Gastroesophageal sphincter (tissue), 4 donors: ENCODE measurements at regions not wholly inside any gene's neighbourhood (a gene's known extent, or its start where the extent isn't known, plus 50 kb on each side); places are given as distances from the start of the nearest gene placed in this dataset.

Experiments
- ATAC-seq: fragments of 150-250 bp; one replicate; pipeline ENCODE4 v1.9.1; 2016; ENCODE audit warnings: mild to moderate bottlenecking, moderate library complexity
- H3K27ac ChIP-seq, 4 donors: fragments of 200-600 bp; sonication (generic) in 3 of 4; 1 replicate in 3 of 4; 2 replicates in 1 of 4; pipeline ENCODE4 v1.5.1; 2016 to 2019
- H3K27me3 ChIP-seq: fragments of 200-600 bp; sonication (generic); one replicate; pipeline ENCODE4 v1.5.1; 2019
- H3K36me3 ChIP-seq, 2 donors: fragments of 200-600 bp; sonication (generic); one replicate each; pipeline ENCODE4 v1.5.1; 2019; ENCODE audit warnings: control low read depth in 1 of 2
- H3K4me1 ChIP-seq, 3 donors: fragments of 200-600 bp; sonication (generic); 1 replicate in 2 of 3; 2 replicates in 1 of 3; pipeline ENCODE4 v1.5.1; 2016 to 2019; ENCODE audit warnings: control low read depth in 2 of 3
- H3K4me3 ChIP-seq, 2 donors: fragments of 200-600 bp; sonication (generic); one replicate each; pipeline ENCODE4 v1.5.1; 2019; ENCODE audit warnings: mild to moderate bottlenecking in 1 of 2, moderate library complexity in 1 of 2
- H3K9me3 ChIP-seq, 3 donors: fragments of 200-600 bp; sonication (generic); one replicate each; pipeline ENCODE4 v1.5.1; 2017 to 2019; ENCODE audit warnings: control low read depth in 2 of 3
- CTCF ChIP-seq, 4 experiments: fragments of 200-600 bp in 2 of 4; fragments of 450-650 bp in 2 of 4; sonication (generic) in 1 of 4; IDR thresholded peaks; one replicate each; pipeline ENCODE4 v1.5.1; 2017 to 2019; ENCODE audit warnings: antibody characterized with exemption in 4 of 4, mild to moderate bottlenecking in 2 of 4, moderate library complexity in 2 of 4
- EP300 ChIP-seq: sonication (generic); formaldehyde crosslinking; IDR thresholded peaks from one replicate; pipeline ENCODE4 v1.6.1; 2017; ENCODE audit warnings: antibody characterized with exemption, mild to moderate bottlenecking
- POLR2A ChIP-seq, 2 donors: fragments of 450-650 bp; IDR thresholded peaks; one replicate each; pipeline ENCODE4 v1.6.1; 2017; ENCODE audit warnings: antibody characterized with exemption in 2 of 2, mild to moderate bottlenecking in 2 of 2, moderate library complexity in 1 of 2
- POLR2AphosphoS5 ChIP-seq: sonication (generic); formaldehyde crosslinking; IDR thresholded peaks from one replicate; pipeline ENCODE4 v1.6.1; 2017; ENCODE audit warnings: antibody characterized with exemption
- WGBS, 2 donors: methylation state at CpG; one replicate each; pipeline ENCODE4 v1.1.5; 2018; ENCODE audit warnings: low coverage in 1 of 2; 5-methylcytosine and 5-hydroxymethylcytosine counted together

GRCh38 chr4:138647433-138647832 is 368.1 kb upstream of the NOCT start:
- no peaks in the 10 kb centered on the region for H3K9me3 ChIP-seq
- no peak overlapping the region for H3K4me3 ChIP-seq
- H3K27ac ChIP-seq = no peak overlapping the region
- no peak for TF ChIP-seq CTCF (IDR thresholded peaks at IDR 0.05)
- no peak for TF ChIP-seq EP300
- TF ChIP-seq POLR2A (IDR thresholded peaks at IDR 0.05) = no peak
- no peak for TF ChIP-seq POLR2AphosphoS5
- ATAC-seq = no peak
- no peaks in the 10 kb centered on the region for H3K4me1 ChIP-seq
- H3K36me3 ChIP-seq = no peaks in the 10 kb centered on the region
- no peaks in the 10 kb centered on the region for H3K27me3 ChIP-seq
- WGBS, 2 donors = 80 to 100% methylated on average over 1 of the region's 2 CpGs

- H3K27ac ChIP-seq = no peak overlapping the region
- no peaks in the 10 kb centered on the region for H3K4me1 ChIP-seq
- H3K4me3 ChIP-seq = no peak overlapping the region
- no peak for ATAC-seq
- H3K36me3 ChIP-seq = no peaks in the 10 kb centered on the region
- H3K9me3 ChIP-seq = no peaks in the 10 kb centered on the region
- 76 to 98% methylated on average over 4 of the region's 4 CpGs for WGBS, 2 donors
- TF ChIP-seq EP300 (no peak), POLR2AphosphoS5 (no peak), POLR2A (IDR thresholded peaks at IDR 0.05) (no peak), CTCF (IDR thresholded peaks at IDR 0.05) (no peak)
- no peaks in the 10 kb centered on the region for H3K27me3 ChIP-seq
Measured at GRCh38 chr4:138646383-138646782, 369.2 kb upstream of the NOCT start.

GRCh38 chr4:138645289-138645688 is 370.3 kb upstream of the NOCT start:
- no peak overlapping the region for H3K4me3 ChIP-seq
- no peaks in the 10 kb centered on the region for H3K36me3 ChIP-seq
- WGBS, 2 donors = 41 to 83% methylated on average over 2 of the region's 4 CpGs
- no peak for ATAC-seq
- no peaks in the 10 kb centered on the region for H3K4me1 ChIP-seq
- no peaks in the 10 kb centered on the region for H3K27me3 ChIP-seq
- no peak overlapping the region for H3K27ac ChIP-seq
- TF ChIP-seq POLR2AphosphoS5 = no peak
- no peaks in the 10 kb centered on the region for H3K9me3 ChIP-seq

DNA sequence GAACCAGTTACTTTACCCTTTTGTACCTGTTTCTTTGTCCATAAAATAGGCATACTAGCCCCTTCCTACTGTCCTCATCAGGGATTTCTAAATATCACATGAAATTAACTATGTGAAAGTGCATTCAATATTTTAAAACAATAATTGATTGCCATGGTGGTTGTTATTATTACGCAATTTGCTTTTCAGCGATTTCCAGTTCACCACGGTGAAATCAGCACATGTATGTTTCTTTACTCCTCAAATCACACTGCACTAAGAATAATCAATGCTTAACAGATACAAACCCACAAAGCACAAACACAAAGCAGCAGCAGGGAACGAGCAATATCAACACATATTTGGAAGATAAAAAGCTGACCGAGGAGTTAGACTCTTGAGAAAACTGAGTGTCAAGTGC is 371.3 kb upstream of the NOCT start:
- H3K27ac ChIP-seq = no peak overlapping the region
- no peak for ATAC-seq
- H3K4me1 ChIP-seq = no peaks in the 10 kb centered on the region
- TF ChIP-seq CTCF (IDR thresholded peaks at IDR 0.05) (no peak), POLR2AphosphoS5 (no peak), POLR2A (IDR thresholded peaks at IDR 0.05) (no peak), EP300 (no peak)
- 73 to 74% methylated on average over 5 of the region's 5 CpGs for WGBS, 2 donors
- no peaks in the 10 kb centered on the region for H3K36me3 ChIP-seq
- H3K9me3 ChIP-seq = no peaks in the 10 kb centered on the region
- H3K27me3 ChIP-seq = no peaks in the 10 kb centered on the region
- no peak overlapping the region for H3K4me3 ChIP-seq

DNA sequence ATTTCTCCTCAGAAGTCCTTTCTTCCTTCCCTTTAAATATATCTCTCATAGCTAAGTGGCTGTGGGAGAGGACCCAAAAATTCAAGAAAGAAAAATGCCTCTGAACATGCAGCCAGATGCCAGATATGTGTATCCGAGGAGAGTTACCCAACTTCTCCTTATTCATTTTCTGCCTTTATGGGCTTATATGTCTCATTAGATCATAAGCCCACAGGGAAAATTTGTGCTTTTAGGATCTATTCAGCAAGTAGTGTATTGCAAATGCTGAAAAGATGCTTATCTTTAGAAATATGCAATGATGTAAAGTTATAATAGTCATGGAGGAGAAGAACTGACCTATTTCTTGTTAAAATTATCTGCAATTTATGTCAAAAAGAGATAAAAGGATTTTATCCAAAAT is 371.8 kb upstream of the NOCT start:
- ATAC-seq = no peak
- TF ChIP-seq POLR2A (IDR thresholded peaks at IDR 0.05) = no peak
- TF ChIP-seq EP300 = no peak
- no peak for TF ChIP-seq POLR2AphosphoS5
- no peak for TF ChIP-seq CTCF (IDR thresholded peaks at IDR 0.05)
- Histone ChIP-seq H3K27me3 (no peaks in the 10 kb centered on the region), H3K27ac (no peak overlapping the region), H3K4me1 (no peaks in the 10 kb centered on the region), H3K4me3 (no peak overlapping the region), H3K9me3 (no peaks in the 10 kb centered on the region), H3K36me3 (no peaks in the 10 kb centered on the region)
- 18 to 57% methylated on average over 1 of the region's 1 CpG for WGBS, 2 donors
